GM19463 (cell line): ENCODE measurements at regions not wholly inside any gene's neighbourhood (a gene's known extent, or its start where the extent isn't known, plus 50 kb on each side); places are given as distances from the start of the nearest gene placed in this dataset.

ENCODE experiments used
- ATAC-seq: cut with Tn5 transposase; IDR thresholded peaks from one replicate; pipeline ENCODE4 v1.9.1; 2021; ENCODE audit warnings: mild to moderate bottlenecking, moderate library complexity; ENCODE audit not compliant: unreplicated experiment

- no peak for ATAC-seq
Observed at GRCh38 chr2:146301287-146301686, 1543.5 kb upstream of the ACVR2A start.

GRCh38 chr2:146295080-146295670 lies 1549.7 kb upstream of the ACVR2A start:
- ATAC-seq = no peak

GRCh38 chr2:146287281-146287680 lies 1557.5 kb upstream of the ACVR2A start:
- no peak for ATAC-seq

- no peak for ATAC-seq
Observed at GRCh38 chr2:146278881-146279280, 1565.9 kb upstream of the ACVR2A start.

GRCh38 chr2:146271131-146271831 lies 1573.5 kb upstream of the ACVR2A start:
- ATAC-seq = no peak

- no peak for ATAC-seq
Observed at GRCh38 chr2:146270618-146271017, 1574.2 kb upstream of the ACVR2A start.

- no peak for ATAC-seq
Observed at GRCh38 chr2:146267093-146267492, 1577.7 kb upstream of the ACVR2A start.

GRCh38 chr2:146265656-146266055 lies 1579.2 kb upstream of the ACVR2A start:
- ATAC-seq = no peak

GRCh38 chr2:146262606-146263005 lies 1582.2 kb upstream of the ACVR2A start:
- ATAC-seq = no peak

GRCh38 chr2:146260551-146260950 lies 1584.3 kb upstream of the ACVR2A start:
- no peak for ATAC-seq

GRCh38 chr2:146259816-146260215 lies 1585.0 kb upstream of the ACVR2A start:
- no peak for ATAC-seq

- ATAC-seq = no peak
Observed at GRCh38 chr2:146258071-146258470, 1586.8 kb upstream of the ACVR2A start.

GRCh38 chr2:146252119-146252518 lies 1592.7 kb upstream of the ACVR2A start:
- ATAC-seq = no peak

- ATAC-seq = no peak
Observed at GRCh38 chr2:146251328-146251727, 1593.5 kb upstream of the ACVR2A start.

GRCh38 chr2:146246736-146247523 lies 1597.9 kb upstream of the ACVR2A start:
- peak; percentile 9 for ATAC-seq

GRCh38 chr2:146246002-146246735 lies 1598.7 kb upstream of the ACVR2A start:
- ATAC-seq = peak; percentile 43

GRCh38 chr2:146244830-146245229 lies 1600.0 kb upstream of the ACVR2A start:
- ATAC-seq = no peak

- ATAC-seq = no peak
Observed at GRCh38 chr2:146244131-146244530, 1600.7 kb upstream of the ACVR2A start.

GRCh38 chr2:146241023-146241422 lies 1603.8 kb upstream of the ACVR2A start:
- no peak for ATAC-seq

- no peak for ATAC-seq
Observed at GRCh38 chr2:146240391-146240790, 1604.4 kb upstream of the ACVR2A start.

GRCh38 chr2:146239392-146240135 lies 1605.3 kb upstream of the ACVR2A start:
- no peak for ATAC-seq
